Naive thymus-derived CD4-positive, alpha-beta T cell (primary cell): ENCODE measurements at regions not wholly inside any gene's neighbourhood (a gene's known extent, or its start where the extent isn't known, plus 50 kb on each side); places are given as distances from the start of the nearest gene placed in this dataset.

Experiments
- ATAC-seq: fragments of 150-1000 bp; cut with Tn5 transposase; 2 replicates; pipeline ENCODE4 v1.10.0; 2021; ENCODE audit warnings: mild to moderate bottlenecking, moderate library complexity
- CTCF ChIA-PET: fragments of 350-600 bp; sonication (Branson Sonifier 250); formaldehyde crosslinking; loops from one replicate; lab custom pipeline; 2021; ENCODE audit warnings: antibody characterized with exemption; lab: Charles Lee
- POLR2A ChIA-PET: fragments of 350-600 bp; sonication (Branson Sonifier 250); formaldehyde crosslinking; loops from one replicate; lab custom pipeline; 2021; ENCODE audit warnings: antibody characterized with exemption, inconsistent platforms; lab: Charles Lee
- DNase-seq, 9 donors: peaks; one replicate each; pipeline versions ENCODE4 v3.0.0 to v3.0.0-alpha.2; 2020 to 2022; ENCODE audit warnings: mixed read lengths in 1 of 9
- H3K27ac ChIP-seq: one replicate; pipeline ENCODE4 v1.7.0; 2013; ENCODE audit warnings: mild to moderate bottlenecking, low read depth, low read length, moderate library complexity
- H3K27me3 ChIP-seq, 2 donors: one replicate each; pipeline ENCODE4 v1.7.0; 2013; ENCODE audit warnings: low read length in 2 of 2, mild to moderate bottlenecking in 2 of 2, moderate library complexity in 2 of 2; ENCODE audit not compliant: control insufficient read depth in 2 of 2, insufficient read depth in 2 of 2
- H3K36me3 ChIP-seq, 3 experiments: 1 replicate in 2 of 3; 2 replicates in 1 of 3; pipeline ENCODE4 v1.7.0; 2013; ENCODE audit warnings: low read length in 3 of 3, mild to moderate bottlenecking in 3 of 3, moderate library complexity in 1 of 3; ENCODE audit not compliant: insufficient read depth in 3 of 3, control insufficient read depth in 2 of 3
- H3K4me1 ChIP-seq, 2 donors: one replicate each; pipeline ENCODE4 v1.7.0; 2013; ENCODE audit warnings: low read length in 2 of 2, mild to moderate bottlenecking in 2 of 2, moderate library complexity in 1 of 2; ENCODE audit not compliant: control insufficient read depth in 2 of 2, insufficient read depth in 2 of 2
- H3K4me3 ChIP-seq: 2 replicates; pipeline ENCODE4 v1.7.0; 2013; ENCODE audit warnings: mild to moderate bottlenecking, low read length
- H3K9me3 ChIP-seq, 3 experiments: 1 replicate in 2 of 3; 2 replicates in 1 of 3; pipeline ENCODE4 v1.7.0; 2013; ENCODE audit warnings: low read length in 3 of 3; ENCODE audit not compliant: control insufficient read depth in 2 of 3
- H3K27ac Mint-ChIP-seq, 9 donors: one replicate each; pipeline ENCODE4 v1.8.0; 2020 to 2022; ENCODE audit warnings: mixed read lengths in 9 of 9, mild to moderate bottlenecking in 8 of 9, moderate library complexity in 5 of 9, inconsistent platforms in 2 of 9
- H3K27me3 Mint-ChIP-seq, 5 donors: one replicate each; pipeline ENCODE4 v1.8.0; 2021 to 2022; ENCODE audit warnings: mixed read lengths in 5 of 5, mild to moderate bottlenecking in 1 of 5
- H3K36me3 Mint-ChIP-seq, 5 donors: one replicate each; pipeline ENCODE4 v1.8.0; 2020 to 2022; ENCODE audit warnings: mixed read lengths in 5 of 5, mild to moderate bottlenecking in 3 of 5, inconsistent platforms in 1 of 5
- H3K4me1 Mint-ChIP-seq, 7 donors: one replicate each; pipeline ENCODE4 v1.8.0; 2020 to 2022; ENCODE audit warnings: mixed read lengths in 7 of 7, mild to moderate bottlenecking in 3 of 7, inconsistent platforms in 1 of 7
- H3K4me3 Mint-ChIP-seq, 10 donors: one replicate each; pipeline ENCODE4 v1.8.0; 2020 to 2022; ENCODE audit warnings: mild to moderate bottlenecking in 10 of 10, mixed read lengths in 10 of 10, moderate library complexity in 6 of 10, inconsistent platforms in 2 of 10
- H3K9me3 Mint-ChIP-seq, 11 donors: one replicate each; pipeline ENCODE4 v1.8.0; 2020 to 2022; ENCODE audit warnings: mixed read lengths in 11 of 11, mild to moderate bottlenecking in 4 of 11, inconsistent platforms in 1 of 11, moderate library complexity in 1 of 11
- intact Hi-C, 2 donors: fragments of 100-400 bp; cut with micrococcal nuclease; formaldehyde crosslinking; loops; one replicate each; pipeline ENCODE4 v1.15.1; 2023

DNA sequence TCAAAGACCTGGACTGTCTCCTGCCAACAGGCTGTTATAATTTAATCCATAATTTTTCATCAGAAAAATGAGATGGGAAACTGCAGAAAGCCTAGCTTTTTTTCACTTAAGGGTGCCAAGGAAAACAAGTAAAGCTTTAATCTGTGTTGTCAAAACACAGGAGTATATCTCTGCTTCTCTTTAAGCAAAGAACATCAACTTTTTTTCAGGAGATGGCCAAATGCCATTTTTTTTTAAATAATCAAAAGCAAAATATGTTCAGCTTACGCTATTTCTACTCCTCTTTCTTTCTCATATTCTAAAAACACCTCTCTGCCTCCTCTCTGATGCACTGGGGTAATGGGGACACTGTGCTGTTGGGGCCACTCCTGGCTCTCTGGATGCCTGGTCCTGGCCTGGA is 73.1 kb upstream of the NXPH2 start:
- Mint-ChIP-seq H3K36me3 (no peaks in the 10 kb centered on the region), H3K27ac (no peak overlapping the region), H3K4me3 (no peak overlapping the region), H3K27me3 (peaks cover 0 to 15% (median 4%) of the 10 kb centered on the region in 5 donors), H3K9me3 (peaks cover 0 to 2% (median 0%) of the 10 kb centered on the region in 11 donors), H3K4me1 (no peaks in the 10 kb centered on the region)
- Histone ChIP-seq H3K4me1 (no peaks in the 10 kb centered on the region), H3K36me3 (no peaks in the 10 kb centered on the region), H3K9me3 (no peaks in the 10 kb centered on the region), H3K4me3 (no peak overlapping the region), H3K27ac (no peak overlapping the region), H3K27me3 (no peaks in the 10 kb centered on the region)
- DNase-seq (no peak), ATAC-seq (no peak)
- CTCF ChIA-PET: no interaction called here
- intact Hi-C loops: no loop called here
- POLR2A ChIA-PET: no interaction called here

DNA sequence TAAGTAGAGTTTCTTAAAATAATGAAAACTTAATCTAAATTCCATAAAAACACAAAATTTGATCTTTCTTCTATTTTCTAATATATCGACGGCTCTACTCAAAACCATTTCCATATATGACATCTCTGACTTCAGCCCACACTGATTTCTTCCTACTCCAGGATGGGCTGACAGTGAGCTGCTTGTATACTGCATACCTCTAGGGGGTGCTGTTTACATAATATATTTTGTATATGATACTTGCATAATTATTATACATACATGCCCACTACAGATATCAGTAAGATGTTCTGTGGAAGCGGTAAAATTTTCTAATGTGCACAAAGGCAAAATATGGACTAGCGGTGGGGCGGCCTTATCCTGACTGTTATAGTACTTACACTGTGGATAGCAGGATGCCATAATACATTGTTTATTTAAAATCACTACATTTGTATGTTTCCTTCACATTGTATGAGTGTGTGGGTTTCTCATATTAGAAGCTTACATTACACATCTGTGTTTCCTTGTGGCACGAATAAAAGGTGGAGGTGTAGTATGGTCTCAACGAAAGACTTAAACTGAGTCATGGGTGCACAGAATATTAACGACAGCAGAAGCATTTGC is 66.1 kb upstream of the NXPH2 start:
- H3K4me1 Mint-ChIP-seq: no peaks in the 10 kb centered on the region
- no peak overlapping the region for H3K4me3 Mint-ChIP-seq
- no peaks in the 10 kb centered on the region for H3K4me1 ChIP-seq
- no peak overlapping the region for H3K27ac ChIP-seq
- no peaks in the 10 kb centered on the region for H3K9me3 ChIP-seq
- peaks cover 0 to 2% (median 0%) of the 10 kb centered on the region in 11 donors for H3K9me3 Mint-ChIP-seq
- H3K4me3 ChIP-seq: no peak overlapping the region
- peak in 1 of 9 donors; percentile 1 for DNase-seq
- peaks cover 0 to 2% of the 10 kb centered on the region in 2 donors for H3K27me3 ChIP-seq
- CTCF ChIA-PET: no interaction called here
- POLR2A ChIA-PET: no interaction called here
- intact Hi-C loops: no loop called here
- no peaks in the 10 kb centered on the region for H3K36me3 ChIP-seq
- H3K27me3 Mint-ChIP-seq: peaks cover 0 to 17% (median 10%) of the 10 kb centered on the region in 5 donors
- H3K36me3 Mint-ChIP-seq: no peaks in the 10 kb centered on the region
- H3K27ac Mint-ChIP-seq: no peak overlapping the region
- peak; percentile 69 for ATAC-seq

DNA sequence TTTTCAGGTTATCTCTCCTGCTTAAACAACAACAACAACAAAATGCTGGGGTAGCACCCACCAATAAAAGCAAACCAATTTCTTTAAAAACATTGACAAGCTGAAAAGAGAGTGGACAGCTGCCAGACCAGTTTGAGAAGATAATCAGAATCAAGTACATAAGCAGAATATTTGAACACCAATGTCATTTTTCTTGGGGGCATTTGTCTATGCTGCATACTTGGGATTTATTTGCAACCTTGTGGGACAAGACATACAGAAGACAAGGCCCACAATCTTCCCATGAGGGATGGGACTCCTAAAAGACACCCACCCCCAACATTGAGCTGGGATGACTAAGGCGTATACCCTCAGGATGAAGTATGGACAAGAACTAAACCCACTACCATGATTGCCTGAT is 62.2 kb upstream of the NXPH2 start:
- H3K4me3 Mint-ChIP-seq: no peak overlapping the region
- DNase-seq: no peak
- H3K4me1 Mint-ChIP-seq: peaks cover 0 to 2% (median 0%) of the 10 kb centered on the region in 7 donors
- ATAC-seq: no peak
- ChIA-PET POLR2A (no interaction called here), CTCF (interaction anchor here (1.1 kb wide), 1 partner anchor 15 kb away, joined by 3 read pairs; no protein-coding TSS in a partner anchor)
- intact Hi-C loops: no loop called here
- no peaks in the 10 kb centered on the region for H3K36me3 ChIP-seq
- H3K27ac Mint-ChIP-seq: no peak overlapping the region
- no peaks in the 10 kb centered on the region for H3K4me1 ChIP-seq
- no peaks in the 10 kb centered on the region for H3K36me3 Mint-ChIP-seq
- H3K9me3 Mint-ChIP-seq: no peaks in the 10 kb centered on the region
- no peak overlapping the region for H3K27ac ChIP-seq
- no peak overlapping the region for H3K4me3 ChIP-seq
- peaks cover 0 to 20% (median 16%) of the 10 kb centered on the region in 5 donors for H3K27me3 Mint-ChIP-seq
- H3K27me3 ChIP-seq: peaks cover 0 to 2% of the 10 kb centered on the region in 2 donors
- no peaks in the 10 kb centered on the region for H3K9me3 ChIP-seq

DNA sequence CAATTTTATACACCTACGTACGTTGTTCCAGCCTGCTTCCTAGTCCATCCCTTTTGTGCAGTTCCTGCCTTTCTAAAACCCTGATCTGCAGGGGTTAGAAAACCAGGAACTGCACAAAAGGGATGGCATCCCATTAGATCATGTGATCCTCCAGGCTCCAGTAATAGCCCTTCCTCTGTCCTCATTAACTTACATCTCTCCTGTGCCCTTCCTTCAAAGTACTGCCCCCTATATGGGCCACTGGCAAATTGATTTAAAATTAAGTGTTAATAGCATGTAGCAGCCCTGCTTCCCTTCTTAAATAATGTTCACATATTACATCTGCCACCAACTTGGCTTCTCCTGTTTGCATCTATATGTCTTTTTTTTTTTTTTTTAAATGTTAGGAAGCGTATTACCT is 61.3 kb upstream of the NXPH2 start:
- peaks cover 0 to 2% of the 10 kb centered on the region in 2 donors for H3K27me3 ChIP-seq
- Mint-ChIP-seq H3K36me3 (no peaks in the 10 kb centered on the region), H3K4me1 (peaks cover 0 to 2% (median 0%) of the 10 kb centered on the region in 7 donors), H3K4me3 (no peak overlapping the region), H3K9me3 (no peaks in the 10 kb centered on the region), H3K27me3 (peaks cover 0 to 20% (median 16%) of the 10 kb centered on the region in 5 donors), H3K27ac (no peak overlapping the region)
- CTCF ChIA-PET: no interaction called here
- intact Hi-C loops: no loop called here
- H3K4me1 ChIP-seq: no peaks in the 10 kb centered on the region
- ATAC-seq: no peak
- POLR2A ChIA-PET: no interaction called here
- no peak overlapping the region for H3K4me3 ChIP-seq
- DNase-seq: no peak
- no peak overlapping the region for H3K27ac ChIP-seq
- H3K9me3 ChIP-seq: no peaks in the 10 kb centered on the region
- no peaks in the 10 kb centered on the region for H3K36me3 ChIP-seq

DNA sequence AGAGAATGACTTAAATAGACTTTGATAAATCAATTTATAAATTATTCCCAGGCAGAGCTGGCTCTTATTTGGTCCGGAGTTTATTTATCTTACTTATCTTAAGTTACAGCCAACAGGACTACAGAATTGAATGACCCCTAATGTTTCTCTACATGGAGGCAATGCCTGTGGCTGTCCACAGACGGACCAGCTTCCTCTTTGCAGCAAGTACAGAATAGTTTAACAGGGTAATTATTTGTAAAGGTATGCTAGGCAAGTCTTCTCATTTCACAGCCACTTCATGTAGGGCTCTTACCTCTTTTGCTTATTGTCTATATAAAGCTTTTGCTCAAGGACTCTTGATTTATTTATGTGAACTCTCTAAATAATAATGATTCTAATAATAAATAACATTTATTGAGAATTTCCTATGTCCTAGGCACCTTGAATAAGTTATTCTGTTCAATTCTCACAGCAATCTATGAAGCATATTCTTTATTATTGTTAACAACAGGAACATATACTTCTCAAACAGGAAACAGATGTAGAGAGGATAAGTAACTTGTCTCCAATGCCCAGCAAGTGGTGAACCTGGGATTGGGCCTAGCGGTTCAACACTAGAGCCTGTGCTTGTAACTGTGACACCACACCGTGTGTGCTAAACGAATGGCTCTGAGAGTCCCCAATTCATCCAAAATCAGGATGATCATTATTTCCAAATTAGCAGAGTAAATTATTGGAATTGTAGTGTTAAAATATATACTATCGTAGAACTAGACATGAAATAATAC is 58.8 kb upstream of the NXPH2 start:
- POLR2A ChIA-PET: no interaction called here
- no peak overlapping the region for H3K27ac Mint-ChIP-seq

DNA sequence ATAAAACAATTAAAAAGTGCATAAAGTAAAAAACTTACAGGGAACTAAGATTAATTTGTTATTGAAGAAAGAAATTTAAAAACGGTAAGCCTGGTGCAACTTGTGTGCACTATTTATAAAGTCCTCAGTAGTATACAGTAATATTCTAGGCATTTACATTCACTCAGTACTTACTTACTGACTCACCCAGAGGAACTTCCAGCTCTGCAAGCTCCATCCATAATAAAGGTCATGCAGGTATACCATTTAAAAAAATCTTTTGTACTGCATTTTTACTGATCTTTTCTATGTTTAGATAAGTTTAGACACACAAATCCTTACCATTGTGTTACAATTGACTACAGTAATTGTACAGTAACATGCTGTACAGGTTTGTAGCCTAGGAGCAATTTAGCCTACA is 51.5 kb upstream of the NXPH2 start:
- CTCF ChIA-PET: no interaction called here
- no peaks in the 10 kb centered on the region for H3K36me3 Mint-ChIP-seq
- no peak overlapping the region for H3K27ac ChIP-seq
- no peaks in the 10 kb centered on the region for H3K36me3 ChIP-seq
- no peak for ATAC-seq
- no peak overlapping the region for H3K4me3 ChIP-seq
- H3K4me3 Mint-ChIP-seq: no peak overlapping the region
- H3K4me1 ChIP-seq: no peaks in the 10 kb centered on the region
- no peak for DNase-seq
- no peaks in the 10 kb centered on the region for H3K9me3 Mint-ChIP-seq
- peaks cover 0 to 3% (median 0%) of the 10 kb centered on the region in 7 donors for H3K4me1 Mint-ChIP-seq
- no peak overlapping the region for H3K27ac Mint-ChIP-seq
- peaks cover 0 to 11% (median 7%) of the 10 kb centered on the region in 5 donors for H3K27me3 Mint-ChIP-seq
- H3K27me3 ChIP-seq: no peaks in the 10 kb centered on the region
- POLR2A ChIA-PET: no interaction called here
- intact Hi-C loops: no loop called here
- no peaks in the 10 kb centered on the region for H3K9me3 ChIP-seq

More for the DNA sequence above, 58.8 kb upstream of the NXPH2 start:
- Mint-ChIP-seq H3K4me1 (peaks cover 0 to 2% (median 0%) of the 10 kb centered on the region in 7 donors), H3K4me3 (no peak overlapping the region), H3K36me3 (no peaks in the 10 kb centered on the region), H3K9me3 (no peaks in the 10 kb centered on the region), H3K27me3 (peaks cover 0 to 23% (median 12%) of the 10 kb centered on the region in 5 donors)
- no peak overlapping the region for H3K27ac ChIP-seq
- CTCF ChIA-PET: no interaction called here
- DNase-seq (no peak), ATAC-seq (no peak)
- no peaks in the 10 kb centered on the region for H3K4me1 ChIP-seq
- H3K36me3 ChIP-seq: no peaks in the 10 kb centered on the region
- intact Hi-C loops: no loop called here
- H3K4me3 ChIP-seq: no peak overlapping the region
- H3K27me3 ChIP-seq: peaks cover 0 to 2% of the 10 kb centered on the region in 2 donors
- H3K9me3 ChIP-seq: no peaks in the 10 kb centered on the region
